SU-DHL-6 (cell line): ENCODE measurements at regions not wholly inside any gene's neighbourhood (a gene's known extent, or its start where the extent isn't known, plus 50 kb on each side); places are given as distances from the start of the nearest gene placed in this dataset.

Experiments
- EZH2phosphoT487 ChIP-seq: fragments of 200-600 bp; sonication (generic), shearing (Covaris generic); conservative IDR thresholded peaks from 2 replicates; pipeline ENCODE4 v1.6.1; 2018; ENCODE audit warnings: mild to moderate bottlenecking, antibody characterized with exemption, low read length, moderate library complexity, mixed read lengths
- TF ChIP-seq, protein P1 (sequence below): fragments of 200-600 bp; sonication (generic); IDR thresholded peaks from one replicate; pipeline ENCODE4 v1.5.1; 2017; ENCODE audit warnings: antibody characterized with exemption, mild to moderate bottlenecking, low read length, moderate library complexity; ENCODE audit not compliant: insufficient read depth, poor library complexity, severe bottlenecking

DNA sequence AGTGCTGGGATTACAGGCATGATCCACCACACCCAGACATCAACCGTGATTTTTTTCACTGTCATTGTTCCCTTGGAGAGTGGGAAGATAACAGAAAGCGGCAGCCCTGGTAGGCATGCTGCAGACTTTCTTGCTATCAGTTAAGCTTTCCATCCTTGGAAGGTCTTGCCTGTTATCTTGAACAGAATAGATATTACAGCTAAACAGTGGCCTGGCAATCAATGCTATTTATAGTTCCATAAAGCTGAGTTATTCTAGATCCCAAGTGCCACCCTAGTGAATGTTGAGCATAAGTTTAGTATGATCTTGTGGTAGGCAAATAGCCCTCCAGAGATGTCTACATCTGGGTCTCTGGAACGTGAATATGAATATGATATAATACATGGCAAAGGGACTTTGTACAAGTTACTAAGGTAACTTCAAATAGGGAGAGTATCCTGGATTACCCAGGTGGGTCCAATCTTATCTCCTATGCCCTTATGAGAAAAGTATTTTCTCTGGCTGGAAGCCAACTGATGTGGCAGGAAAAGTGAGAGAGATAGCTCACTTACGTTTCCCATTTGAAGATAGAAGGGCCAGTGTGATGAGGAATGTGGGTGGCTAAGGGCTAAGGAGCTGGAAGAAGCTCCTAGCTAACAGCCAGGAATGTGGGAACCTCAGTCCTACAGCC lies 609.1 kb upstream of the IGFBP3 start:
- TF ChIP-seq, protein P1, sequence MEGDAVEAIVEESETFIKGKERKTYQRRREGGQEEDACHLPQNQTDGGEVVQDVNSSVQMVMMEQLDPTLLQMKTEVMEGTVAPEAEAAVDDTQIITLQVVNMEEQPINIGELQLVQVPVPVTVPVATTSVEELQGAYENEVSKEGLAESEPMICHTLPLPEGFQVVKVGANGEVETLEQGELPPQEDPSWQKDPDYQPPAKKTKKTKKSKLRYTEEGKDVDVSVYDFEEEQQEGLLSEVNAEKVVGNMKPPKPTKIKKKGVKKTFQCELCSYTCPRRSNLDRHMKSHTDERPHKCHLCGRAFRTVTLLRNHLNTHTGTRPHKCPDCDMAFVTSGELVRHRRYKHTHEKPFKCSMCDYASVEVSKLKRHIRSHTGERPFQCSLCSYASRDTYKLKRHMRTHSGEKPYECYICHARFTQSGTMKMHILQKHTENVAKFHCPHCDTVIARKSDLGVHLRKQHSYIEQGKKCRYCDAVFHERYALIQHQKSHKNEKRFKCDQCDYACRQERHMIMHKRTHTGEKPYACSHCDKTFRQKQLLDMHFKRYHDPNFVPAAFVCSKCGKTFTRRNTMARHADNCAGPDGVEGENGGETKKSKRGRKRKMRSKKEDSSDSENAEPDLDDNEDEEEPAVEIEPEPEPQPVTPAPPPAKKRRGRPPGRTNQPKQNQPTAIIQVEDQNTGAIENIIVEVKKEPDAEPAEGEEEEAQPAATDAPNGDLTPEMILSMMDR: no peak
- no peak for TF ChIP-seq EZH2phosphoT487
